Lower leg skin (tissue), 4 donors: ENCODE measurements at regions not wholly inside any gene's neighbourhood (a gene's known extent, or its start where the extent isn't known, plus 50 kb on each side); places are given as distances from the start of the nearest gene placed in this dataset.
A peak's percentile ranks its signal among the peaks of the same experiment; 100 is the strongest.
"Not testable (repeated sequence)": the region's sequence is repeated elsewhere in the genome, so short reads cannot be mapped to it uniquely, and the experiment has no call there.

ENCODE experiments used
- DNase-seq, 2 donors: peaks; one replicate each; pipeline ENCODE4 v3.0.0-alpha.2; 2019; ENCODE audit warnings: low spot score in 2 of 2
- H3K4me3 ChIP-seq: fragments of 200-600 bp; sonication (generic); 2 replicates; pipeline ENCODE4 v1.5.1; 2017; ENCODE audit warnings: mild to moderate bottlenecking, low read depth; ENCODE audit not compliant: poor library complexity, severe bottlenecking
- POLR2A ChIP-seq, 2 donors: fragments of 450-650 bp; IDR thresholded peaks; one replicate each; pipeline ENCODE4 v1.6.1; 2016 to 2017; ENCODE audit warnings: antibody characterized with exemption in 2 of 2, mild to moderate bottlenecking in 1 of 2, moderate library complexity in 1 of 2
- WGBS, 2 donors: methylation state at CpG; one replicate each; pipeline ENCODE4 v1.1.5; 2018; 5-methylcytosine and 5-hydroxymethylcytosine counted together
- intact Hi-C: fragments of 100-400 bp; cut with DNase I; formaldehyde crosslinking; loops from one replicate; pipeline ENCODE4 v1.15.0; 2023; ENCODE audit warnings: low total_unique reads
- TF ChIP-seq, protein P1 (sequence below), 3 donors: fragments of 450-650 bp; IDR thresholded peaks; one replicate each; pipeline ENCODE4 v1.5.1; 2016; ENCODE audit warnings: antibody characterized with exemption in 3 of 3, mild to moderate bottlenecking in 3 of 3, moderate library complexity in 2 of 3

GRCh38 chr3:39644176-39644575, 165.2 kb upstream of the MYRIP start:
- intact Hi-C loops = no loop called here
- DNase-seq = no peak
- TF ChIP-seq, protein P1, sequence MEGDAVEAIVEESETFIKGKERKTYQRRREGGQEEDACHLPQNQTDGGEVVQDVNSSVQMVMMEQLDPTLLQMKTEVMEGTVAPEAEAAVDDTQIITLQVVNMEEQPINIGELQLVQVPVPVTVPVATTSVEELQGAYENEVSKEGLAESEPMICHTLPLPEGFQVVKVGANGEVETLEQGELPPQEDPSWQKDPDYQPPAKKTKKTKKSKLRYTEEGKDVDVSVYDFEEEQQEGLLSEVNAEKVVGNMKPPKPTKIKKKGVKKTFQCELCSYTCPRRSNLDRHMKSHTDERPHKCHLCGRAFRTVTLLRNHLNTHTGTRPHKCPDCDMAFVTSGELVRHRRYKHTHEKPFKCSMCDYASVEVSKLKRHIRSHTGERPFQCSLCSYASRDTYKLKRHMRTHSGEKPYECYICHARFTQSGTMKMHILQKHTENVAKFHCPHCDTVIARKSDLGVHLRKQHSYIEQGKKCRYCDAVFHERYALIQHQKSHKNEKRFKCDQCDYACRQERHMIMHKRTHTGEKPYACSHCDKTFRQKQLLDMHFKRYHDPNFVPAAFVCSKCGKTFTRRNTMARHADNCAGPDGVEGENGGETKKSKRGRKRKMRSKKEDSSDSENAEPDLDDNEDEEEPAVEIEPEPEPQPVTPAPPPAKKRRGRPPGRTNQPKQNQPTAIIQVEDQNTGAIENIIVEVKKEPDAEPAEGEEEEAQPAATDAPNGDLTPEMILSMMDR (IDR thresholded peaks at IDR 0.05) = no peak
- TF ChIP-seq POLR2A (IDR thresholded peaks at IDR 0.05) = no peak
- 65 to 70% methylated on average over 4 of the region's 4 CpGs for WGBS, 2 donors
- H3K4me3 ChIP-seq = no peak overlapping the region

GRCh38 chr3:39651256-39651655, 158.2 kb upstream of the MYRIP start:
- intact Hi-C loops, H3K4me3 ChIP-seq, DNase-seq: not testable (repeated sequence)
- WGBS, 2 donors = 94% methylated on average over 17 to 18 of the region's 19 CpGs

DNA sequence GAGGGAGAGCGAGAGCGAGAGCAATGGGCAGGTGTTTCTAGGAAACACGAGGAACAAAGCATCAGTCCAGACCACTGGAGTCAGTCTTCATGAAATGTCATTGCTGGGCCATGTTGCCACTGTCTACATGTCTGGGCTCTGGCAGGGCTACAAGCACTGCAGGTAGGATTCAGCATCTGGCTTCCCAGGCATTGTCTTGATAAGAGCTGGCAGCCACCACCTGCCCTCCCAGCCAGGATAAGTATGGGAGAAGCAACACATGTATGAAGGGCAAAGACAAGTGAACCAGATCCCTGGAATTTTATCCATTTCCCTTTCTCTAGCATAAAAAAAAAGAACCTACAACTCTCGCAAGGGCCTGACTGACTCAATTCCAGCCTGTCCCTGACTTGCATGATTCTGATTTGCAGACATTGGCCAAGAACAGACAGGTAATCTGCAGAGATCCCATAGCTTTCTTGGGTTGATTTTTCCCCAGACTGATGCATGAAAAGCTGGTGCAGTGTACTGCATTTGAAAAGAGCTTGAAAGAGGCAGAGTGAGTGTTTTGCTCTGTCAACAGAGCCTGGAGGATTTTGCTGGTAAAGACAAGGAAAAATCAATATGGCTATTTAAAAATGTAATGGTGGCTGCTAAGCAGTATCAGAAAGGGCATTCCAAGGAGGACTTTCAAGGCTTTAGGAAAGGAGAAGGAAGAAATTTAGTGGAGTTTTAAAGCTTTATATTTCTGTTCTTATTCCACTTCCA, 157.2 kb upstream of the MYRIP start:
- WGBS, 2 donors = 87 to 92% methylated on average over 4 of the region's 4 CpGs
- H3K4me3 ChIP-seq = no peak overlapping the region
- TF ChIP-seq, protein P1 (IDR thresholded peaks at IDR 0.05) = no peak
- TF ChIP-seq POLR2A (IDR thresholded peaks at IDR 0.05) = no peak
- intact Hi-C loops = no loop called here
- no peak for DNase-seq

GRCh38 chr3:39655718-39656117, 153.7 kb upstream of the MYRIP start:
- H3K4me3 ChIP-seq, intact Hi-C loops: not testable (repeated sequence)
- DNase-seq = peak in 1 of 2 donors; percentile 76
- 90 to 93% methylated on average over 12 to 22 of the region's 26 CpGs for WGBS, 2 donors

GRCh38 chr3:39657075-39657474, 152.3 kb upstream of the MYRIP start:
- intact Hi-C loops = no loop called here
- DNase-seq = no peak
- TF ChIP-seq, protein P1 (IDR thresholded peaks at IDR 0.05) = no peak
- TF ChIP-seq POLR2A (IDR thresholded peaks at IDR 0.05) = no peak
- H3K4me3 ChIP-seq = no peak overlapping the region

- no peak overlapping the region for H3K4me3 ChIP-seq
- no peak for DNase-seq
- 86 to 94% methylated on average over 1 of the region's 1 CpG for WGBS, 2 donors
- intact Hi-C loops = no loop called here
- no peak for TF ChIP-seq POLR2A (IDR thresholded peaks at IDR 0.05)
- TF ChIP-seq, protein P1 (IDR thresholded peaks at IDR 0.05) = no peak
Observed at GRCh38 chr3:39657775-39658174, 151.6 kb upstream of the MYRIP start.

GRCh38 chr3:39664931-39665330, 144.5 kb upstream of the MYRIP start:
- no peak overlapping the region for H3K4me3 ChIP-seq
- 90 to 98% methylated on average over 4 of the region's 4 CpGs for WGBS, 2 donors
- intact Hi-C loops = no loop called here
- no peak for TF ChIP-seq POLR2A (IDR thresholded peaks at IDR 0.05)
- no peak for DNase-seq
